Suppressor macrophage (primary cell): ENCODE measurements at regions not wholly inside any gene's neighbourhood (a gene's known extent, or its start where the extent isn't known, plus 50 kb on each side); places are given as distances from the start of the nearest gene placed in this dataset.
A peak's percentile ranks its signal among the peaks of the same experiment; 100 is the strongest.
"Not testable (repeated sequence)": the region's sequence is repeated elsewhere in the genome, so short reads cannot be mapped to it uniquely, and the experiment has no call there.

Experiments
- DNase-seq, 4 experiments: peaks; one replicate each; pipeline ENCODE4 v3.0.0-alpha.2; 2020 to 2022

DNA sequence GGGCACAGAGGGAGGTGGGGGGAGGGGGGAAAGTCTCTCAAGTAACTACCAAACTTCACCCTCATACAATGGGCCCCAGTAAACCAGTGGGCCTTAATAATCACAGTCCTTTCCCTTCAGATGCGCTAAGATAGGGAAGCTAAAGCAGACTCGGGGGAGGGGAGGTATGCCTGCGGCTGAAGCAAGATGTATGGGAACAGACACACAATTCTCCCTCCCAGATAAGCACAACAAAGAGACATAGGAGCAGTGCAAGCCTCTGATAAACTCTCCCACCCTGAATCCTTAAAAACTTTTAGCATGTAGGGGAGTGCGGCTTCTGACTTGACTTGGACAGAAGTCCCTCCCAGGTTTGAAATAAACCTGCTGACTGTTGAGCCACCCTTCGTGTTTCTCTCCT is 54.7 kb downstream of the PROP1 start:
- DNase-seq: not testable (repeated sequence)

GRCh38 chr5:177939246-177940171 is 56.5 kb downstream of the PROP1 start:
- DNase-seq: not testable (repeated sequence)

GRCh38 chr5:177938767-177939166 is 57.3 kb downstream of the PROP1 start:
- DNase-seq: not testable (repeated sequence)

- peak in 1 of 4 experiments; percentile 8 for DNase-seq
Measured at GRCh38 chr5:177934233-177934632, 61.8 kb downstream of the PROP1 start.

DNA sequence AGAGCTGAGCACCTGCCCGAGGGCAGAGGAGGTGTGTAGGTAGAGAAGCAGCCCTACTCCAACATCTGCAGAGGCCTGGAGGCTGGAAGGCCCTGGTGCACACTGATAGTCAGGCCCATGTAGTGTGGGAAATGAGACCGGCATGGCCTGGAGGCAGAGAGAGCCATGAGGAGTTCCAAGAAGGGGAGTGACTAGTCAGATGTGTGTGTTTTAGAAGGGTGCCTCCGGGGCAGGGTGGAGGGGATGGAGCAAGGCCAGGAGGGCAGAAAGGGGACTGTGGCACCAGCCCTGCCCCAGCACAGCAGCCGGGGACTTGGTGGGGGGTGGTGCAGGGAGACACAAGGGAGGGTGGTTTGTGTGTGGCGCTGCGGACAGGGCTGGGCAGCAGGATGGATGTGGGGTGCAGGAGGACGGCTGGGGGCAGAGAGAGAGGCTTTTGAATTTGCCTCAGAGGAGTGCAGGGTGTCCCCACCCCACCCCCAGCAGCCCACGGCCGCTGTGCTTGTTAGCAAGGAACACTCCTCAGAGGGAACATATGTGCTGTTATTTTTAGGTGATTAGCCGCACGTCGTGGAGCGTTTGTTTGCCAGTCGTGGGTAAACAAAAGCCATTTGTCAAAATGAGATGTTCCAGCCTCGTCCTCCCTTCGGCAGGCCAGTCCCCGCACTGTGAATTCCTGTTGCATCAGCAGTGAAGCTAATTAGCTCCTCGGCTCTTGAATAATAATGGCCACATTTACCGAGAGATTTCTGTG is 65.6 kb downstream of the PROP1 start:
- DNase-seq: not testable (repeated sequence)

DNA sequence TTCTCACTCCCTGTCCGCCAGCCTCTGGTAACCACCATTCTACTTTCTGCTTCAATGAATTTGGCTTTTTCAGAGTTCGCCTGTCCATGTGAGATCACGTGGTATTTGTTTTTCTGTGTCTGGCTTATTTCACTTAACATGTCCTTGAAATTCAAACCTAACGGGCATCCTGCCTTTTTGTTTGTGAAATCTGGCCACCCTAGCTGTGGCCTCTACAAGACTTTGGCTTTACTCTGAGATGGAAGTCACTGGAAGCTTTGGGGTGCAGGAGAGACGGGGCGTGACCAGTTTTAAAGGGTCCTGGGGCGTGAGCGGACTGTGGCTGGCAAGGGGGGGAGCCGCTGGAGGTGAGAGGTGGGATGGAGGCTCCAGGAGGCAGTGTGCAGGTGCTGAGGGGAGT is 66.4 kb downstream of the PROP1 start:
- DNase-seq: not testable (repeated sequence)

DNA sequence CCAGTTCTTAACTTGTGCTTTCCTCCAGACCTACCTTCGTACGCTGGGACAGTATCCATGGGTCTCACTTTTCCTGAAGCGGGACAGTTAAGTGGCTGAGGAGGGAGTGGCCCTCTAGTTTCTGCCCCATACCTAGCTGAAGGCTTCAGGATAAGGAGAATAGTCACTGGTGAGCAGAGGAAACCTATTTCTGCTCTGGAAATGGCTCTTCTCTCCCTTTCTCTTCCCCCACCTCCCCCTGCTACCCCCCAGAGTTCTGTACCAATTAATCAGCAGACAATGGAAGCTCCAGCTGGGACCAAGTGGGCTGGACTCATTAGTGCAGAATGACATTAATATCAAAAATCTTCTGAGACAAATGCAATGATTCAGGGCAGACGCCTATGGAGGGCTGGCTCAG is 68.5 kb downstream of the PROP1 start:
- not testable (repeated sequence) for DNase-seq

DNA sequence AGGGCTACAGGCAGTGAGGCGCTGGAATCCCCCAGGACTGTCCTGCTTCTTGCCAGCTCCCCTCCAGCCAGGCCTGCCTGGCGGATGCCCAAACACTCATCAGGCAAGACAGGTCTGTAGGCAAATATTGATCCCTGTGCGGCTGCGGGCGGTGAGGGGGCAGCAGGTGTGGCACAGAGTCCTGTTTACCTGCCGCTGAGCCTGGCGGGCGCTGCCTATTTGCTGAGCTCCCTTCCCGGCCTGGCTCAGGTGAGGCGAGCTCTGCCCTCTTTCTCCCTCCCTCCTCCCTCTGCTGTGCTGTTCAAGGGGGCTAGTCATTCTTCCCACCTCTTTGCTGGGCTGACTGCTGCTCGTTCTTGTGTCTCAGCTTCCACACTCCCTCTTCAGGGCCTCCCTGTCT is 71.5 kb downstream of the PROP1 start:
- not testable (repeated sequence) for DNase-seq

DNA sequence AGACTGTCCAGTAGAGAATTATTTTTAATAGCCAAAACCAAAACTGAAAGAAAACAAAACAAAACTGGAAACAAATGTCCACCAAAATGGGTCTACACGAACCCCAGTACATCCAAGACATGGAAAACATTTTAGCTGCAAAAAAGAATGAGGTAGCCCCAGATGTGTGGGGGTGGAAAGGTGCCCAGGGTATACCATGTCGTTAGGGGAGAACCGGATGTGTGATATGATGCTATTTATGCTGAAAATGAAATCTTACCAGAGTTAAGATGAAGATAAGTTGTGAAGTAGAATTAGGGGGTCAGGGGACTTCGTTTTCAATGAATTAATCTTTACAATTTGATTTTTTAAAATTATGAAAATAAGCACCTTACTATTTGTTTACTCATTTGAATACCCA is 72.2 kb downstream of the PROP1 start:
- DNase-seq: not testable (repeated sequence)

DNA sequence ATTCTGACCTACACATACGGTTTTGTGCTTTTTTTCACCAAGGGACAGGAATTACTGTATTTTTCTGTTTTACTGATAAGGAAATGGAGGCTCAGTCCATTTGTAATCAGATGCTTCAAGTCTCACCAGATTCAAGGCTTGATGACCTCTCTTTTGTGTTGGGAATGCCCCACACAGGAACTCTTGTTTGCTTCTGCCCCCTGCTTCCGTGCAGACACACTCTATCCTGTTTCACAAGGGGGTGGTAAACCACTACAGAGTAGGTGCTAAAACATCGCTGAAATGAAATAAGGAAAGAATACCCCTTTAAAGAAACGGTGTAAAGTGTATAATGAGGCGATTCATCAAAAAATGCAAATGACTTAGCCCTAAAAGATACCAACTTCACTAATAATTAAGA is 72.9 kb downstream of the PROP1 start:
- DNase-seq: not testable (repeated sequence)

DNA sequence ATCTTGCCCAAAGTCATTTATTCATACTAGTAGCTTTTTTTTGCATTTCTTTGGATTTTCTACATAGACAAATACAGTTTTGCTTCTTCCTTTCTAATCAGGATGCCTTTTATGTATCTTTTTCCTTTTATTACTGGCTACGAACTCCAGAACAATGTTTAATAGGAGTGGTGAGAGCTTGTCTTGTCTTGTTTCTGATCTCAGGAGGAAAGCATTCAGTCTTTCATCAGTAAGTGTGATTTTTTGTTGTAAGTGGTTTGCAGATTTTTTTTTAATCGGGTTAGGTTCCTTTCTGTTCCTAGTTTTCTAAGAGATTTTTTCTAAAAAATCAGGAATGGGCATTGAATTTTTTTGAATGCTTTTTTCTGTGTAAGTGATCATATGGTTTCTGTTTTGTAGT is 86.8 kb downstream of the PROP1 start:
- not testable (repeated sequence) for DNase-seq

DNA sequence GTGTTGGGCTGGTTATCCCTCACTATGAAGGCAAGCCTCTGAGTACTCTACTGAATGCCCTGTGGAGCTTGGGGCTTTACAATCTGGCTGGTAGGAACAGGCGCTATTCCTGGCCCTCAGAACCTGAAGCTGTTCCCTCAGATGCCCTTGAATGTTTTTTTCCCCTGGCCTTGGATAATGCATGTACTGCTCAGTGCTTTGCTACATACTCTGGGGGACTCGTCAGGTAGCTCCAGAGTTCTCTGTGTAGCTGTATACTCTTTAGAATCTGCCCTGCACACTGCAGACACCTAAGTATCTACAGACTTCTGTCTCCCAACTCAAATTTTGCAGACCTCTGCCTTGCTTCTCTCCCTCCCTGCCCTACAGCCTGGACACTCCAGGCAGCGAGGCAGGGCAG is 93.2 kb downstream of the PROP1 start:
- DNase-seq: not testable (repeated sequence)

DNA sequence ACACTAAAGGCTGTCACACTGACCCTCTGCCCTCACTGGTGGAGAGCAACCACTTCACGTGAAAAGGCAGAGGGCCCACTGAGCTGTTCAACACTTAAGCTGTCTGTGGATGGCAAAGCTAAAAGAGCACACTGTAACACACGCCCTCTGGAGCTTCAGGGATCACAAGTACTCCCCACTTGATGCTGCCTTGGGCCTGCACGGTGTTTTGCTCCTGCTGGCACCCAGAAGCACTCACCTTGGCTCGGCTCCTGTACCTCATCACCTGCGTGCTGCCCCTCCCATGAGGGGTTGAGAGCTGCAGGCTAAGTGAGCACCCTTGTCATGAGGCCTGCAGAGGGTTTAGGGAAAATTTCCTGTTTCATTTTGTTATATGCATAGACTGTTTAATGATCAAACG is 96.0 kb downstream of the PROP1 start:
- DNase-seq: not testable (repeated sequence)

DNA sequence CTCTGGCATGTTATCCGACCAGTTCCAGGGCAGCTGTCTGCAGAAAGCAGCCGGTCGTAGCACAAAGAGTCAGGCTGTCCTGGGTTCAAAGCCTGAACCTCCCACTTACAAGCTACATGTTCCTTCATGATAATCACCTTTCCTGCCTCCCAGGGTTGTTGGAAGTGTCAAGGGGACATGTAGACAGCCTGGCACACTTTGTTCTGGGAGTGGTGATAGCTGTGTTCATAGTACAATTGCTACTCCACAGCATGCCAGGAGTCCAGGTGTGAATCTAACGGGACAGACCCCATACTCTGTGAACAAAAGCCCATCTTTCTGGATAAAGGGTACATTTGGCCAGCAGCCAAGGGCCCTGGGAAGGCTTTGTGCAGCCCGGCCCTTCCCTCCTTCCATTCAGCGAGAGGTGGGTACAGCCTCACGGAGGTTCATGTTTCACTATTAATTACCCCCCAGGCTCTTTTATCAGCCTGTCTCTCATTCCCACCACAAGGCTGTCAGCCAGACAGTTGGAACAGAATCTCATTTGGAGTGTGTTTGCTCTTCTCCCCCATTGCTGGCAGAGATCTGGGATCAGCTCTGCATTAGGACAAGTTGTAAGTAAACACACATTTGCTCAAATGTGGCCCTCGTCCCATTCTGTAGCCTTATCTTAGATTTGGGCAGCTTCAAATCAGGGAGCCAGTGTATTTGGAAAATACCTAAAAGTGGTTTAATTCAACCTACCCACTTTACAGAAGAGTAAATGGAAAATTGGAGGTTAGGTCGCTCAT is 101.2 kb downstream of the PROP1 start:
- not testable (repeated sequence) for DNase-seq

GRCh38 chr5:177892357-177892665 is 103.7 kb downstream of the PROP1 start:
- DNase-seq: not testable (repeated sequence)

DNA sequence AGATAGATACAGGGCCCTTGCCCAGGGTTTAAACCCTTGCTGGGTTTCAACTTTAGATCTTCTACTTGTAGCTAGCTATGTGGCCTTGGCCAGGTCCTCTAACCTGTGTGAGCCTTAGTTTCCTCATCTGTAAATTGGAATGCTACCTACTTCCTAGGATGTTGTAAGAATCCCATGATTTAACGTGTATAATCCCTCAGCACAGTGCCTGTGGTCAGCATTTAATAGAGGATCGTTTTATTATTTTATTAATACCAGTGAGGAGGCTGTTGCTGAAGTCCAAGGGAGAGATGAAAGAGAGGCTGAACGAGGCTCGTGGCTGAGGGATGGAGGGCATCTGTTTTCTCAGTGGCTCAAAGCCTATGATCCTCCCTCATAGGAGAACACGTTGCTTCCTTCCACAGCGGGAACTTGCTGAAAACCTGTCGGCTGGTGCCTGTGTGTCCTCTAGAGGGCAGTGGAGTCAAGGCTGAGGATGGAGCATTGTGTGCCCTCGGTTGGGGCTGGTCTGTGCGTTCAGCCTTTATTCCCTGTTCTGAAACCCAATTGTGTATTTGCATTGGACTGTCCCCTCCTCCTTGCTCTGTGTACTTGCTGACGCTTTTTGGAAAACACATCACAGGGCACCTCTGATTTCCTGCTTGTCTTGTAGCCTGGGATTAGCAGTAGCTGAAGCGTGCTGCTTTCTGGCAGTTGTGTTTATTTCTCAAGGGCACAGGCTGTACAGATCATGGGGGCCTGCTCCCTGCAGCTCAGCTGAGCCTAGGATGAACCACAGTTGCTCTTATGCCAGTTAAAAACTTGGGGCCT is 104.3 kb downstream of the PROP1 start:
- not testable (repeated sequence) for DNase-seq

DNA sequence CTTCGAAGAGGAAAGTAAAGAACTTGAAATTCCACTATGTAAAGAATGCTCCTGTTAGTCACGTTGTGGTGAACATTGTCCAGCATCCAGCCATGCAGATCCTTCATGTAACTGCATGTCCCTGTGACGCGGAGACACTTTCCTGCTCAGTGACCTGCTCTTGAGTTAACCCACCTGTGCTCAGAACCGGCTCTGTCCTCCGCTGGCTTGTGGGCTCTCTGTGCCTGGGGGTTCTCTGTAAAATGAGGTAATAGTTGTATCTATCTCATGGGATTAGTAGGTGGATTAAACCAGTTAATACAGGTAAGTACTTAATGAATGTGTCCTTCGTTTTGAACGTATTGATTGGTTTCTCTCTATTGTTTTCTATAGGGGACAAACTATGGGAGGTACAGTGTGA is 100.6 kb upstream of the FAM153A start:
- DNase-seq: not testable (repeated sequence)

DNA sequence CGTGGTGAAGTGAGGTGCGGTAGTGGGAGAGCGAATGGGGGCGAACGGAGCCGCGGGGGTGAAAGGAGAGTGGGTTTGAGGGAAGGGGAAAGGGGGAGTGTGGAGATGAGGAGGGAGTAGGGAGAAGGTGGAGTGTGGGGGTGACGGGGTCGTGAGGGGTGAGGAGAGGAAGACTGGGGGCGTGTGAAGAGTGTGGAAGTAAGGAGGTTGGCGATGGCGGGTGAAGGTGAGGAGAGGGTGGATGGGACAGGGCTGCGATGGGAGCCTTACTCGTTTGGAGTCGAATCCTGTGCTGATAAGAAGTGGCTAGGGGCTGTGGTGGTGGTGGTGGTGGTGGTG is 93.2 kb upstream of the FAM153A start:
- not testable (repeated sequence) for DNase-seq

DNA sequence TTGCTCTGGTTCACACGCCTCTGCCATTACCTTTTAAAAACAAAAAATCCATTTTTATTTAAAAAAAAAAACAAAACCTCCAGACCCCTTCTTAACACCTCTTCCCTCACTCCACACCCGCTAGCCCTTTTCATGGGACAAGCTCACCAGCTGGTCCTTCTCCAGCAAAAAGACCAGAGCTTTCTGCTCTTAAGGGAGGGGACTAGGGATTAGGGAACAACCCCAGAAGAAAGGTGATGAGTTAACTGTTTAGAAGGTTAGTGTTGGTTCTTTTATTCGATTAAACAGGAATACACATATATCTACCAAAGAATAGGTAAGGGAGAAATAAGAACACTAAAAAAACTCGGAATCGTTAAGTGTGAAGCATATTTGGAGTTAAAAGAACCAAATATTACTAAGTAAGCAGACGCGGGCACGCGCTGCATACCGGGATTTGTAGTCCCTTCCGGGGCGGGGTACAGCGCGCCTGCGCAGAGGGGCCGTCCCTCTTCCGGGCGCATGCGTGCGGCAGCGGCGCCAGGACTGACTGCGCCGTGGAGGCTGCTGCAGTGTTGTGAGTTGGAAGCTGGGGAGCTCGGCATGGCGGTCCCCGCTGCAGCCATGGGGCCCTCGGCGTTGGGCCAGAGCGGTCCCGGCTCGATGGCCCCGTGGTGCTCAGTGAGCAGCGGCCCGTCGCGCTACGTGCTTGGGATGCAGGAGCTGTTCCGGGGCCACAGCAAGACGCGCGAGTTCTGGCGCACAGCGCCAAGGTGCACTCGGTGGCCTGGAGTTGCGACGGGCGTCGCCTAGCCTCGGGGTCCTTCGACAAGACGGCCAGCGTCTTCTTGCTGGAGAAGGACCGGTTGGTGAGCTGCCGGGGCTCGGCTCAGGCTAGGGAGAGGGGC is 92.6 kb upstream of the FAM153A start:
- peak in 2 of 4 experiments; percentile 3 to 14 for DNase-seq

DNA sequence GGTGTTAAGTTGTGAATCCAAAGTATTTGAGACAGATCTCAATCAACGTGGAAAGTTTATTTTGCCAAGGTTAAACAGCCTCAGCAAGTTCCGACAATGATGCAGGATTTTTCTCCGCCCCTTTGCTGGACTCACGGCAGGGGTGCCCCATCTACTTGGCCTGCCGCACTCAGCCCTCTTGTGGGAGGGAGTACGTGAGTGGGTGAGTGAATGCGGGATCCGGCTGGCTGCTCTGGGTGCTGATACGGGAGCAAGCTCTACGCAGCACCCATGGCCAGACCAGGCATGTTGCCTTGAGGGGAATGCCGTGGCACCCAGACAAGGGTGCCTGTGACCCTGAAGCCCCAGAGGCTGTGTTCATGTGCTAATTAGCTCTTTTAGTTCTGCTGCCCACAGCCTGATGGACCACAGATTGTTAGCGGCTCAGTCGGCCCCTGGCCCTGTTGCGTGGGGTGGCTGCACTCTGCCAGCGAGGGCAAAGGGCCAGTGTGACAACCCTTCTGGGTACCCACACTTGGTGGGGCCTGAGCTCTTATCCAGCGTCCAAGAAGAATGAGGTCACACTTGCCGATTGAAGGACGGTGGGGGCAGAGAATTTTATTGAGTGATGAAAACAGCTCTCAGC is 81.2 kb upstream of the FAM153A start:
- DNase-seq: not testable (repeated sequence)
